SK-N-SH (cell line): ENCODE measurements at regions not wholly inside any gene's neighbourhood (a gene's known extent, or its start where the extent isn't known, plus 50 kb on each side); places are given as distances from the start of the nearest gene placed in this dataset.

Source experiments
- CTCF ChIA-PET: fragments of 300-600, 350-600 bp; formaldehyde crosslinking; extraction: SDS; loops from one replicate; lab custom pipeline; 2021; lab: Yijun Ruan, JAX
- POLR2A ChIA-PET: fragments of 350-600 bp; sonication (Branson Sonifier 250); formaldehyde crosslinking; extraction: SDS; loops from one replicate; lab custom pipeline; 2020; ENCODE audit warnings: antibody characterized with exemption, inconsistent platforms; lab: Yijun Ruan, JAX
- DNase-seq: peaks from one replicate; pipeline ENCODE4 v3.0.0; 2012
- H2AFZ ChIP-seq: fragments of 200-600 bp; sonication (generic); 2 replicates; pipeline ENCODE4 v1.8.1; 2016; ENCODE audit warnings: antibody characterized with exemption, mild to moderate bottlenecking, low read depth
- H3F3A ChIP-seq: fragments of 200-600 bp; sonication (generic); replicated peaks from 2 replicates; pipeline ENCODE3; 2016; ENCODE audit warnings: antibody characterized with exemption, mild to moderate bottlenecking; ENCODE audit not compliant: insufficient read depth
- H3K27ac ChIP-seq, 2 experiments: fragments of 200-500 bp in 1 of 2; fragments of 200-600 bp in 1 of 2; sonication (Bioruptor generic) in 1 of 2; sonication (generic), shearing (Covaris generic) in 1 of 2; 2 replicates each; pipeline versions ENCODE4 v1.5.1 to v1.6.1; 2014 to 2016; ENCODE audit warnings: low read depth in 2 of 2, inconsistent platforms in 1 of 2, low read length in 1 of 2, mild to moderate bottlenecking in 1 of 2, mixed read lengths in 1 of 2
- H3K27me3 ChIP-seq: fragments of 200-600 bp; sonication (generic), shearing (Covaris generic); 2 replicates; pipeline ENCODE4 v1.6.1; 2016; ENCODE audit warnings: mixed run types; ENCODE audit not compliant: insufficient read depth
- H3K36me3 ChIP-seq, 2 experiments: fragments of 200-500 bp in 1 of 2; fragments of 200-600 bp in 1 of 2; sonication (Bioruptor generic) in 1 of 2; sonication (generic) in 1 of 2; replicated peaks in 1 of 2; 2 replicates each; pipeline versions ENCODE3 to v1.5.1; 2014 to 2016; ENCODE audit warnings: low read length in 1 of 2, mild to moderate bottlenecking in 1 of 2; ENCODE audit not compliant: insufficient read depth in 2 of 2, control insufficient read depth in 1 of 2
- H3K4me1 ChIP-seq, 2 experiments: fragments of 200-500 bp in 1 of 2; fragments of 200-600 bp in 1 of 2; sonication (Bioruptor generic) in 1 of 2; sonication (generic), shearing (Covaris generic) in 1 of 2; 2 replicates each; pipeline versions ENCODE4 v1.5.1 to v1.6.1; 2014 to 2016; ENCODE audit warnings: low read depth in 1 of 2, low read length in 1 of 2, mixed run types in 1 of 2; ENCODE audit not compliant: insufficient read depth in 2 of 2, control insufficient read depth in 1 of 2
- H3K4me2 ChIP-seq: fragments of 200-600 bp; sonication (generic), shearing (Covaris generic); 2 replicates; pipeline ENCODE4 v1.6.1; 2017; ENCODE audit warnings: mixed run types
- H3K4me3 ChIP-seq, 2 experiments: fragments of 200-500 bp in 1 of 2; fragments of 200-600 bp in 1 of 2; sonication (Bioruptor generic) in 1 of 2; sonication (generic), shearing (Covaris generic) in 1 of 2; 2 replicates each; pipeline versions ENCODE4 v1.5.1 to v1.8.1; 2014 to 2016; ENCODE audit warnings: low read depth in 2 of 2, inconsistent platforms in 1 of 2, low read length in 1 of 2, mild to moderate bottlenecking in 1 of 2, mixed read lengths in 1 of 2, moderate library complexity in 1 of 2
- H3K79me2 ChIP-seq: fragments of 200-600 bp; sonication (generic); 2 replicates; pipeline ENCODE4 v1.8.1; 2017; ENCODE audit warnings: mild to moderate bottlenecking; ENCODE audit not compliant: insufficient read depth
- H3K9ac ChIP-seq: fragments of 200-600 bp; sonication (generic); 2 replicates; pipeline ENCODE4 v1.6.1; 2017; ENCODE audit warnings: mixed run types
- H3K9me2 ChIP-seq: fragments of 200-600 bp; sonication (generic); 2 replicates; pipeline ENCODE4 v1.6.1; 2017; ENCODE audit warnings: mixed run types
- H3K9me3 ChIP-seq: fragments of 200-600 bp; sonication (generic); 2 replicates; pipeline ENCODE4 v1.6.1; 2017; ENCODE audit warnings: mixed run types, mild to moderate bottlenecking, moderate library complexity
- H4K20me1 ChIP-seq: fragments of 200-600 bp; sonication (generic); 2 replicates; pipeline ENCODE4 v1.6.1; 2017; ENCODE audit warnings: mild to moderate bottlenecking, mixed run types; ENCODE audit not compliant: insufficient read depth
- CHD2 ChIP-seq: fragments of 150-350 bp; IDR thresholded peaks from 2 replicates; pipeline ENCODE4 v1.6.1; 2018; ENCODE audit warnings: low read length; ENCODE audit not compliant: partially characterized antibody
- ELF1 ChIP-seq: IDR thresholded peaks from 2 replicates; pipeline ENCODE4 v1.4.0; 2012
- EP300 ChIP-seq, 2 experiments: IDR thresholded peaks; 2 replicates each; pipeline versions ENCODE4 v1.4.0 to v1.6.1; 2012; ENCODE audit warnings: borderline replicate concordance in 1 of 2, low read depth in 1 of 2, low read length in 1 of 2
- EZH2phosphoT487 ChIP-seq: fragments of 200-600 bp; sonication (generic); IDR thresholded peaks from 2 replicates; pipeline ENCODE4 v1.6.1; 2017; ENCODE audit warnings: low read depth, mixed run types, mild to moderate bottlenecking, antibody characterized with exemption, moderate library complexity, borderline replicate concordance
- FOXJ3 ChIP-seq: sonication (generic); formaldehyde crosslinking; IDR thresholded peaks from 2 replicates; pipeline ENCODE4 v1.5.1; 2020; ENCODE audit warnings: mild to moderate bottlenecking, missing genetic modification reagents
- IRF3 ChIP-seq: fragments of 150-350 bp; IDR thresholded peaks from 2 replicates; pipeline ENCODE4 v1.6.1; 2016; ENCODE audit warnings: mild to moderate bottlenecking, low read depth, low read length
- JUND ChIP-seq: IDR thresholded peaks from 2 replicates; pipeline ENCODE4 v1.4.0; 2012
- MAX ChIP-seq: IDR thresholded peaks from 2 replicates; pipeline ENCODE4 v1.4.0; 2012; ENCODE audit warnings: low read depth
- MEF2A ChIP-seq: IDR thresholded peaks from 2 replicates; pipeline ENCODE4 v1.4.0; 2012; ENCODE audit warnings: low read depth, borderline replicate concordance
- NRF1 ChIP-seq: IDR thresholded peaks from 2 replicates; pipeline ENCODE4 v1.6.1; 2012; ENCODE audit warnings: low read depth, mild to moderate bottlenecking, low read length
- RAD21 ChIP-seq: IDR thresholded peaks from 2 replicates; pipeline ENCODE4 v1.6.1; 2012; ENCODE audit warnings: mild to moderate bottlenecking, low read length
- RCOR1 ChIP-seq: fragments of 150-350 bp; IDR thresholded peaks from 2 replicates; pipeline ENCODE4 v1.6.1; 2017; ENCODE audit warnings: antibody characterized with exemption, low read length
- RFX5 ChIP-seq: IDR thresholded peaks from 2 replicates; pipeline ENCODE4 v1.6.1; 2012; ENCODE audit warnings: mild to moderate bottlenecking, improper control_type of control experiment, low read length
- RXRA ChIP-seq: IDR thresholded peaks from 2 replicates; pipeline ENCODE4 v1.4.0; 2012; ENCODE audit warnings: low read depth, mild to moderate bottlenecking, borderline replicate concordance
- SMC3 ChIP-seq: IDR thresholded peaks from 2 replicates; pipeline ENCODE4 v1.6.1; 2012; ENCODE audit warnings: low read depth, low read length, improper control_type of control experiment
- TCF12 ChIP-seq: IDR thresholded peaks from 2 replicates; pipeline ENCODE4 v1.4.0; 2012
- TEAD4 ChIP-seq: IDR thresholded peaks from 2 replicates; pipeline ENCODE4 v1.4.0; 2012; ENCODE audit warnings: mild to moderate bottlenecking, borderline replicate concordance; ENCODE audit not compliant: insufficient read depth
- USF1 ChIP-seq: IDR thresholded peaks from 2 replicates; pipeline ENCODE4 v1.4.0; 2012; ENCODE audit warnings: low read depth, borderline replicate concordance
- YY1 ChIP-seq: IDR thresholded peaks from 2 replicates; pipeline ENCODE4 v1.4.0; 2012; ENCODE audit warnings: low read depth, mild to moderate bottlenecking
- ZBTB33 ChIP-seq: IDR thresholded peaks from 2 replicates; pipeline ENCODE4 v1.4.0; 2012; ENCODE audit warnings: low read depth, borderline replicate concordance
- WGBS: methylation state at CpG from one replicate; pipeline ENCODE4 v1.1.6; 2017; ENCODE audit warnings: low lambda C conversion rate; 5-methylcytosine and 5-hydroxymethylcytosine counted together

GRCh38 chr16:9251026-9251425 lies 159.6 kb downstream of the HAPSTR1 start:
- CTCF ChIA-PET: no interaction called here

GRCh38 chr16:9254863-9255262 lies 163.4 kb downstream of the HAPSTR1 start:
- Histone ChIP-seq H3K9me2 (no peaks in the 10 kb centered on the region), H3K27me3 (no peaks in the 10 kb centered on the region), H3K4me2 (no peak overlapping the region), H3K9me3 (no peaks in the 10 kb centered on the region), H2AFZ (no peak overlapping the region), H3K36me3 (no peaks in the 10 kb centered on the region), H3K4me1 (peaks cover 0 to 2% of the 10 kb centered on the region in 2 experiments; a peak in 1 of 4 replicates), H3K79me2 (no peaks in the 10 kb centered on the region), H3K27ac (no peak overlapping the region), H3F3A (no peaks in the 10 kb centered on the region), H3K9ac (no peak overlapping the region), H3K4me3 (no peak overlapping the region), H4K20me1 (no peaks in the 10 kb centered on the region)
- ChIA-PET POLR2A (no interaction called here), CTCF (interaction anchor here (0.8 to 1.7 kb wide), 4 partner anchors 19 to 1700 kb away, joined by 3 to 5 read pairs (median 4); no protein-coding TSS in a partner anchor)
- 5% methylated on average over 1 of the region's 1 CpG for WGBS
- no peak for DNase-seq
- TF ChIP-seq EP300 (IDR thresholded peaks at IDR 0.05; ENCODE audit: borderline replicate concordance in 1 of 2, low read depth in 1 of 2, low read length in 1 of 2): no peak
- no peak for TF ChIP-seq JUND
- TF ChIP-seq MEF2A: no peak
- no peak for TF ChIP-seq TEAD4
- no peak for TF ChIP-seq RFX5
- TF ChIP-seq IRF3: no peak
- TF ChIP-seq ZBTB33: no peak
- no peak for TF ChIP-seq RXRA
- no peak for TF ChIP-seq USF1
- TF ChIP-seq RAD21: no peak
- no peak for TF ChIP-seq RCOR1
- TF ChIP-seq MAX: no peak

More at GRCh38 chr16:9251026-9251425, 159.6 kb downstream of the HAPSTR1 start:
- H3K4me1 ChIP-seq: no peaks in the 10 kb centered on the region
- no peaks in the 10 kb centered on the region for H3F3A ChIP-seq
- no peak overlapping the region for H3K27ac ChIP-seq
- no peaks in the 10 kb centered on the region for H4K20me1 ChIP-seq
- H2AFZ ChIP-seq: no peak overlapping the region
- H3K9ac ChIP-seq: no peak overlapping the region
- no peak for DNase-seq
- H3K4me2 ChIP-seq: no peak overlapping the region
- H3K9me2 ChIP-seq: no peaks in the 10 kb centered on the region
- WGBS: 46% methylated on average over 6 of the region's 6 CpGs
- H3K36me3 ChIP-seq: no peaks in the 10 kb centered on the region
- POLR2A ChIA-PET: no interaction called here
- H3K9me3 ChIP-seq: no peaks in the 10 kb centered on the region
- no peak overlapping the region for H3K4me3 ChIP-seq
- H3K79me2 ChIP-seq: no peaks in the 10 kb centered on the region
- no peak for TF ChIP-seq EZH2phosphoT487
- no peak for TF ChIP-seq RFX5
- TF ChIP-seq NRF1: no peak
- no peak for TF ChIP-seq ELF1
- TF ChIP-seq IRF3: no peak
- no peak for TF ChIP-seq YY1
- TF ChIP-seq CHD2: no peak
- TF ChIP-seq RCOR1: no peak
- no peak for TF ChIP-seq JUND
- no peak for TF ChIP-seq MEF2A
- no peak for TF ChIP-seq FOXJ3 (CRISPR knock-in tag)
- TF ChIP-seq TCF12: no peak
- TF ChIP-seq SMC3: no peak
- TF ChIP-seq EP300 (IDR thresholded peaks at IDR 0.05; ENCODE audit: borderline replicate concordance in 1 of 2, low read depth in 1 of 2, low read length in 1 of 2): no peak
- no peak for TF ChIP-seq USF1
- no peak for TF ChIP-seq MAX
- TF ChIP-seq, all 33 proteins: peak for 0
- H3K27me3 ChIP-seq: no peaks in the 10 kb centered on the region
